AG20443 (cell line): ENCODE measurements at regions not wholly inside any gene's neighbourhood (a gene's known extent, or its start where the extent isn't known, plus 50 kb on each side); places are given as distances from the start of the nearest gene placed in this dataset.
"Not testable (repeated sequence)": the region's sequence is repeated elsewhere in the genome, so short reads cannot be mapped to it uniquely, and the experiment has no call there.

ENCODE experiments used
- DNase-seq: peaks from one replicate; pipeline ENCODE4 v3.0.0; 2012; ENCODE audit warnings: low spot score, mixed read lengths

DNA sequence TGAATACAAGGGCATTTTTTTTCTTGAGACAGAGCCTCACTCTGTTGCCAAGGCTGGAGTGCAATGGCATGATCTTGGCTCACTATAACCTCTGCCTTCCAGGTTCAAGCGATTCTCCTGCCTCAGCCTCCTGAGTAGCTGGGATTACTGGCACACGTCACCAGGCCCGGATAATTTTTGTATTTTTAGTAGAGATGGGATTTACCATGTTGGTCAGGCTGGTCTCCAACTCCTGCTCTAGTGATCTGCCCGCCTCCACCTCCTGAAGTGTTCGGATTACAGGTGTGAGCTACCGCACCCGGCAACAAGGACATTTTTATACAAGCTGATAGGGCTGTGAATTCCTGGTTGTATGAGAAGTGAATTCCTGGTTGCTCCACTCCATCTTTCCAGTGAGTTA, 577.7 kb upstream of the TPTE start:
- not testable (repeated sequence) for DNase-seq

DNA sequence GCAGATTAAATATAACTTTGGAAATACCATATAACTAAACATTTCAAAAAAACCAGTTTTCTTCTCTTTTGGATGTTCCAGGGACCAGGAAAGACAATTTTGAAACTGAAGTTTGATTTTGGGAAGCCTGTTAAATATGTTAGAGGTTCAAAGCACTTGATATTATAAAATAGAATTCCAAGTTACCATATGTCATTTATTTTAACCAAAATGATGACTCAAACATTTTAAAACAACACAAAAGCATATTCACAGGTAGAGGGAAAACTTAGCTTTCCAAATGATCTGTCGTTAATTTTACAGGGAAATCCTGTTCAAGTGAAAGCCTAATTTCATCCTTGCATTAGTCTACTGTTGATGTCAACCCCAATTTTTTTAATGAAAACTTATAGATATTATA, 575.3 kb upstream of the TPTE start:
- DNase-seq: not testable (repeated sequence)

DNA sequence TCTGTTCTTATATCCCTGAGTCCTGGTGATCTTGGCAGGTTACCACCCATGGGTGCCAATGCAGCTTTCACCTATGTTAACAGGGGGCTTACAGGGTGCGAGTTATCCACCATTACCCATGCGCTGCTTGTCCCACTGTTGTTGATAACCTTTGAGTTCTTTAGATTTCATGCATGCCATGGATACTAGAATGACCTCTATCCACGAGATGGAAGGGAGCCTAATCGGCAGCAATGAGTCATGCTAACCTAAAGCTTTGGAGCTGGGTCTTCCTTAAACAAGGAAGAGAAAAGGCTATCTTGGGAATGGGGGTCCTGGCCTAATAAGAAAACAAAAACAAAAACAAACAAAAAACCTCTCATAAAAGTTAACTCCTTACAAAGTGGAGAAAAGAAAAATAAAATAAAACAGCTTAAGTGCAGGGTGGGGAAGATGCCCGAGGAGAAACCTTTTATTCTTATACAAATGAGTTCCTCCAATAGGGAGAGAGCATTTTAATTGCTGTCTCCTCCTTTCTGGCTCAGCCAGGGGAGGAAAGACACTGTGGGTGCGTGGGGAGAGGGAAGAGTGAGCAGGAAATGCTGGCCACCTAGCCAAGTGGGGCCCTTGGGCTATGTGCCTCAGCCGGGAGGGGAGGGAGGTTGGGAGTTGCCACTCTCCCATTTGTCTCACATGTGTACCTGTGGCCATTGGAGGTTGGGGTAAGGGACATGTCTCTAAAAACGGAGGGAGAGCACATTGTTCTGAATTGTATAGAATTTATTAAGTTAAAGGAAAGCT, 571.7 kb upstream of the TPTE start:
- not testable (repeated sequence) for DNase-seq

DNA sequence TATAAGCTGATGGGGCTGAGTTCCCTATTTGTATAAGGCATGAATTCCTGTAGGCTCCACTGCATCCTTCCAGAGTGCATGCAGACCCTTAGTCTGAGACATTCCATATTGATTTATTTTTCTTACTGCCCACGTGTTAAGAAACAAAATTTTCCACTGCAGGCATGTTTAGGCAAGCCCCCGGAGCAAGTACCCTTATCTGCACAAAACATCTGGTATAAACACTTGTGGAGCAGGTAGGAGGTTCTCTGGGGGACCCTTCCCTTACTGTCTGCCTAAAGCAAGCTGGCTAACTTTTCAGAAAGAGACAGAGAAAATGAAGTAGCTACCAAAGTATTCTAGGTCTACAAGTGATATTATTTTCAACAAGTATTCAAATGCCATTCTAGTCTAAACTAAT, 571.0 kb upstream of the TPTE start:
- DNase-seq: not testable (repeated sequence)

DNA sequence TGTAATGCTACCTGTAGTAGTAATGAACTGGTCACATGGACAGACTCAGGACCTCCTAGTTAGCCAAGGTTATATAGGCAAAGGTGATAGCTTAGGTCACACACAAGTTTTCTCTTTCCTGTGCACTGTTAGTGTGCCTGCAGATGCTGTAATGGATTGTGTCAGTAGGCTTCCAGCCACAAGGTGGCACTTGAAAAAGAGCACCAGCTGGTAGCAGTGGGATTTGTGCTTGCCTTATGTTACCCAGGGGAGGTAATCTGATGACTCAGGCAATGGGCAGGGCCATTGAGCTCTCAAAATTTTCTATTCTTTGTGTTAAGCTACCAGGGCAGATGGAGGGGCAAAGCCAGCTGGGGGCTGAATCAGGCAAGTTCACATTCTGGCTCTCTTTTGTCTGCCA, 562.6 kb upstream of the TPTE start:
- not testable (repeated sequence) for DNase-seq

DNA sequence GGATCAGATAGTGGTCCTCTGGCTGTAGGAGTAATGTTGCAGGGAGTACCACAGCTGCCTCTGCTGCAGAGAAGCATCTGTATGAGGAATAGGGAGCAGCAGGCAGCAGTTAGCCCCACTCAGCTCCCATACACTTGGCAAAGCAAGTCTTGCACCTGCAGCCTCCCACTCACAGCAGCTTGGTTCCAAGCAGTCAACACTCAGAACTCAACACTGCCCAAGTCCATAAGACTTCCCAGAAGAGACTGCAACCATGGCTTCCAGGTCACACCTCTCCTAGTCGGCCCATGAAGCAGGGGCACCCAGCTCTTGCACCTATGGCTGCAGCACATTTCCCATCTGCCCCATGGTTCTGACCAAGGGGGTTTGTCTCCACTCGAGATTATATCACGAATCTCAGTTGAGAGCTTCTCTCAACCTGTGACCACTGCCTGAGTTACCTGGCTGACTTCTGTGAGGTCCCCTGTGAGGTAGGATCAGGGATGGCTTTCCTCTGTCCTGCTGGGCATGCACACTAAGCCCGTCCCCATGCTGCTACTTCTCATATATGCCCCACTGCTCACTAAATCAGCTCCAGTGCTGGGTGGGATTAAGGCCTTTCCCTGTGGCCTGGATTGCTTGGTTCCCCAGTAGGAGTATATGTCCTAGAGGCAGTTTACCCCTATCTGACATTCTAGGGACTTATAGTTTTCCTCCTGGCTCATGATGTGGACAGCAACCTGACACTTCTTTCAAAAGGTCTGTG, 562.0 kb upstream of the TPTE start:
- DNase-seq: peak; percentile 2

DNA sequence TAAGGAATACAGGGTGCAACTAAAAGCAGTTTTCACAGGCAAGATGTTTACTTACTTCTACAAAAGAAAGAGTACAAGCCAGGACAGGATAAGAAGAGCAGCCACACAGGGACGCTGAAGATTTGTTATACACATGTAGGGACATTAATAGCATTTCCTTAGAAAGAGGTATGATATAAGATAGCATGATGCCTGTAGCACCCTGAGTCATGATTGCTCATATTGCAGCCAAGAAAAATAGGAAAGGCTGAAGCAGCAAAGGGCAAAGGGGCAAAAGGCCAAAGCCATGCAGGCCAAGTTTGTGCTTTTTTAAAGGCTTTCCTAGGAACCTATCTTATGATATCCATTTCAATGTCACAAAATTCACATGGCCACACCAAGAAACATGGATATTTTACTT, 552.0 kb upstream of the TPTE start:
- DNase-seq: not testable (repeated sequence)

DNA sequence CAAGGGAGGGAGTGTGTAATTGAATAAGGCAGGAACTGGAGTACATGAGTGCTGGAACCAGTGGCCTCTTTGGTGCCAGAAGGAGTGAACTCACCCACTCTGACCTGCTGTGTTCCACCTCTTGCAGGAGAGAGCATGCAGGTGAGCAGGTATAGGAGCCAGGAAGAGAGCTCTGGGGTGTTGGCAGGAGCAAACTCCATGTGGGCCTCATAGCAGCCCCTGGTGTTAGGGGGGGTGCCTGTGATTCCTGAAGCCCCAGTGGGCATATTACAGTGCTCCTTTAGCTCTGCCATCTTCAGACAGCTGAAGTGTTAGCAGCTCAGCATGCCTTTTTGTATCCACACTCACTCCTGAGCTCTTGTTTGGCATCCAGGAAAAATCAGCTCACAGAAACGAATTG, 549.4 kb upstream of the TPTE start:
- DNase-seq: not testable (repeated sequence)

DNA sequence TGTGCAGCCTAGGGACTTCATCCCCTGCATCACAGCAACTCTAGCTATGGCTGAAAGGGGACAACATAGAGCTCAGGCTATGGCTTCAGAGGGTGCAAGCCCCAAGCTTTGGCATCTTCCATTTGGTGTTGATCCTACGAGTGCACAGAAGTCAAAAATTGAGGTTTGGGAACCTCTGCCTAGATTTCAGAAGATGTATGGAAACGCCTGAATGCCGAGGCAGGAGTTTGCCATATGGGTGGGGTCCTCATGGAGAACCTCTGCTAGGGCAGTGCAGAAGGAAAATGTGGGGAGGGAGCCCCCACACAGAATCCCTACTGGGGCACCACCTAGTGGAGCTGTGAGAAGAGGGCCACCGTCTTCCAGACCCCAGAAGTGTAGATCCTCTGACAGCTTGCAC, 543.0 kb upstream of the TPTE start:
- DNase-seq: not testable (repeated sequence)

DNA sequence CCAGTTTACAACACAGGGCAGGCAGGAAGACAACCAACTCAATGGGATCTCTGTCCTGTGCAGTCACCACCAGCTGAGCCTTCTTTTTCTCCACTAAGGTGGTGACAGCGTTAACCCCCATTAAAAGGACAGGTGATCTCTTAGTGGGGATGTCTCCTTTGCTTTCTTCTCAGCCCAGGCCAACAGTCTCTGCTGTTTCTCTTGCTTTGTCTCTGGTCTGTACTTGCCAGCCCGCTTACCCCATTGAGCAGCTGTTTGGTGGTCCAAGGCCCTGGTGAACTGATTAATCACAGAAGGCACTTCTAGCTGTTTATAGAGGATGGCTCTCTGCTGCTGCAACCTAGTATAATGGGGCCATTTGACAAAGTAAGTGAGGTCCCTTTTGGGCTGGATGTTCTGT, 523.9 kb upstream of the TPTE start:
- DNase-seq: not testable (repeated sequence)

DNA sequence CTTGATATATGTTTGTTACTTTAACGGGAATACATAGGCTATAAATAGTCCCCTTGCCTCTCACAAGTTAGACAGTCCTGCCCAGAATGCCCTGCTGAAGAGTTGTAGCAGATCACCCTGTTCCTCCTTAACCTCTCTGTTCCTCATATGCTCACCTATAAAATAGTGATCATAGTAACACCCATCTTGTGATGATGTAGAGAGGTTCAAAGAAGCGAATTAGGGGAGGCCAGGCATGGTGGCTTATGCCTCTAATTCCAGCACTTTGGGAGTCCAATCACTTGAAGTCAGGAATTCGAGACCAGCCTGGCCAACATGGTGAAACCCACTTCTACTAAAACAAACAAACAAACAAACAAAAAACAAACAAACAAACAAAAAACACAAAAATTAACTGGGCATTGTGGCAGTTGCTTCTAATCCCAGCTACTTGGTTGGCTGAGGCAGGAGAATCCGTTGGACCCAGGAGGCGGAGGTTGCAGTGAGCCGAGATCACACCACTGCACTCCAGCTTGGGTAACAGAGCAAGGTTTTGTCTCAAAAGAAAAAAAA, 518.5 kb upstream of the TPTE start:
- DNase-seq: not testable (repeated sequence)

DNA sequence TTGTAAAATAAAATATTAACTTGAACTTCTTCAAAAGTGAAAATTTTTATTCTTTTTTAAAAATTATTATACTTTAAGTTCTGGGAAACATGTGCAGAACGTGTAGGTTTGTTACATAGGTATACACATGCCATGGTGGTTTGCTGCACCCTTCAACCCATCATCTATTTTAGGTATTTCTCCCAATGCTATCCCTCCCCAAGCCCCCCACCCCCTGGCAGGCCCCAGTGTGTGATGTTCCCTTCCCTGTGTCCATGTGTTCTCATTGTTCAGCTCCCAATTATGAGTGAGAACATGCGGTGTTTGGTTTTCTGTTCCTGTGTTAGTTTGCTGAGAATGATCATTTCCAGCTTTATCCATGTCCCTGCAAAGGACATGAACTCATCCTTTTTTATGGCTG, 515.6 kb upstream of the TPTE start:
- not testable (repeated sequence) for DNase-seq

DNA sequence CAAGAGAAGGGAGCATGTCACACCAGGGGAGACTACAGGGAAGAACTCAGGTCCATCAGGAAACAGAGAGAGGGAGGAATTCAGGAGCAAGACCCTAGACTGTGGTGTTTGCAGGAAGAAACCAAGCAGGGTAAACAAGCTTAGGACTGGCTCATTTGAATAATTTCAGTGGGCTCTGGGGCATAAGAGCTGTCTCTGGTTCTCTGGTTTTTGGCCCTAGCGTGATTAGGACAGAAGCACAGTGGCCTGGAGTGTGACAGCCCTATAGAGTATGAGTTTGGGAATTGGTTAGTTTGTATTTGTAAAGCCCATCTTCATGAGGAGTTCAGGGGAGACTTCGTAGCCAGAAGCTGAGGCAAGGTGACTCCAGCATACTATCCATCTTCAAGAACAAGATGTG, 504.4 kb upstream of the TPTE start:
- DNase-seq: not testable (repeated sequence)

DNA sequence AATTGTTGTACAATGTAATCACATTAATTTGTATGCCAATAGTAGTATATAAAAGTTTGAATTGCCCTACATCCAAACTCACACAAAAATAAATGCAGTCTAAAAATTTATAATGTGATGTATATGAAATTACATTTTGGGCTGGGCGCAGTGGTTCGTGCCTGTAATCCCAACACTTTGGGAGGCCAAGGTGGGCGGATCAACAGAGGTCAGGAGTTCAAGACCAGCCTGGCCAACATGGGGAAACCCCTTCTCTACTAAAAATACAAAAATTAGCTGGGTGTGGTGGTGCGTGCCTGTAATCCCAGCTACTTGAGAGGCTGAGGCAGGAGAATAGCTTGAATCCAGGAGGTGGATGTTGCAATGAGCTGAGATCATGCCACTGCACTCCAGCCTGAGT, 503.6 kb upstream of the TPTE start:
- not testable (repeated sequence) for DNase-seq

DNA sequence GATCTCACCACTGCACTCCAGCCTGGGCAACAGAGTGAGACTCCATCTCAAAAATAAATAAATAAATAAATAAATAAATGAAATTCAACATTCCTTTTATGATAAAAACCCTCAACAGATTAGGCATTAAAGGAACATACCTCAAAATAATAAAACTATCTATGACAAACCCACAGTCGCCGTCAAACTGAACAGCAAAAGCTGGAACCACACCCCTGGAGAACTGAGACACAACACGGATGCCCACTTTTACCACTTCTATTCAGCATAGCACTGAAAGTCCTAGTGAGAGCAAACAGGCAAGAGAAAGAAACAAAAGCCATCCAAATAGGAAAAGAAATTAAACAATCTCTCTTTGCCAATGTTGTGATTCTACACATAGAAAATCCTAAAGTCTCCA, 499.9 kb upstream of the TPTE start:
- DNase-seq: not testable (repeated sequence)

DNA sequence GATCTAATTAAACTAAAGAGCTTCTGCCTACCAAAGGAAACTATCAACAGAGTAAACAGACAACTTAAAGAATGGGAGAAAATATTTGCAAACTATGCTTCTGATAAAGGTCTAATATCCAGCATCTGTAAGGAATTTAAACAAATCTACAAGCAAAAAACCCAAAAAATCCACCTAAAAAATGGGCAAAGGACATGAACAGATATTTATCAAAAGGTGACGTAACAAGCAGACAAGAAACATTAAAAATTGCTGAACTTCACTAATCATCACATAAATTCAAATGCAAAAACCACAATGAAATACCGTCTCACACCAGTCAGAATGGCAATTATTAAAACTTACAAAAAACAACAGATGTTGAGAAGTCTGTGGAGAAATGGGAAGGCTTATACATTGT, 498.6 kb upstream of the TPTE start:
- not testable (repeated sequence) for DNase-seq
